ENCODE measurements at regions not wholly inside any gene's neighbourhood (a gene's known extent, or its start where the extent isn't known, plus 50 kb on each side); places are given as distances from the start of the nearest gene placed in this dataset.

- TF ChIP-seq EZH2 (IDR thresholded peaks at IDR 0.05; ENCODE audit: borderline replicate concordance, insufficient read depth, low read length, poor library complexity, severe bottlenecking) (no peak), RAD21 (conservative IDR thresholded peaks at IDR 0.05) (no peak), TAF1 (IDR thresholded peaks at IDR 0.05; ENCODE audit: low read depth) (no peak), POLR2AphosphoS5 (IDR thresholded peaks at IDR 0.05) (no peak), CTCF (IDR thresholded peaks at IDR 0.05; ENCODE audit: poor library complexity, severe bottlenecking) (no peak), EP300 (conservative IDR thresholded peaks at IDR 0.05; ENCODE audit: poor library complexity, severe bottlenecking) (no peak)
Measured at GRCh38 chr1:114295321-114295720, 141.7 kb upstream of the SYT6 start.
